HG02852 (cell line): ENCODE measurements at regions not wholly inside any gene's neighbourhood (a gene's known extent, or its start where the extent isn't known, plus 50 kb on each side); places are given as distances from the start of the nearest gene placed in this dataset.
"Not testable (repeated sequence)": the region's sequence is repeated elsewhere in the genome, so short reads cannot be mapped to it uniquely, and the experiment has no call there.

Experiments
- ATAC-seq: cut with Tn5 transposase; IDR thresholded peaks from one replicate; pipeline ENCODE4 v1.9.1; 2021; ENCODE audit warnings: mild to moderate bottlenecking, moderate library complexity; ENCODE audit not compliant: unreplicated experiment

DNA sequence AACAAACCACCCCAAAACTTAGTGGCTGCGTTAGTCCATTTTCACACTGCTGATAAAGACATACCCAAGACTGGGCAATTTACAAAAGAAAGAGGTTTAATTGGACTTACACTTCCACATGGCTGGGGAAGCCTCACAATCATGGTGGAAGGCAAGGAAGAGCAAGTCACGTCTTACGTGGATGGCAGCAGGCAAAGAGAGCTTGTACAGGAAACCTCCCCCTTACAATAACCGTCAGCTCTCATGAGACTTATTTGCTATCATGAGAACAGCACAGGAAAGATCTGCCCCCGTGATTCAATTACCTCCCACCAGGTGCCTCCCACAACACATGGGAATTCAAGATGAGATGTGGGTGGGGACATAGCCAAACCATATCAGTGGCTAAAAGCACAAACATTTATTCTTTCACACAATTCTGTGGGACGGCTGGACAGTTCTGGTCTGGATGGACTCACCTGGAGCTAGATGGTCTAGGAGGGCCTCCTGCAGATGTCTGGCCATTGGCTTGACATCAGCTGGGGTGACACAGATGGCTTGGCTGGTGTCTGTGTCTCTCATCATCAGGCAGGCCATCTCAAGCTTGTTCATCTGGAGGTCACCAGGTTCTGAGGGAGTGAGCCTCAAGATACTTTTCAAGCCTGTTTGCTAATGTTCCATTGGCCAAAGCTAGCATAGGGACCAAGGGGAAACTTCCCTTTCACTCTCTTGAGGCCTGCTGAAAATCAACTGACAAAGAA lies 104.1 kb downstream of the SMIM20 start:
- ATAC-seq: not testable (repeated sequence)

DNA sequence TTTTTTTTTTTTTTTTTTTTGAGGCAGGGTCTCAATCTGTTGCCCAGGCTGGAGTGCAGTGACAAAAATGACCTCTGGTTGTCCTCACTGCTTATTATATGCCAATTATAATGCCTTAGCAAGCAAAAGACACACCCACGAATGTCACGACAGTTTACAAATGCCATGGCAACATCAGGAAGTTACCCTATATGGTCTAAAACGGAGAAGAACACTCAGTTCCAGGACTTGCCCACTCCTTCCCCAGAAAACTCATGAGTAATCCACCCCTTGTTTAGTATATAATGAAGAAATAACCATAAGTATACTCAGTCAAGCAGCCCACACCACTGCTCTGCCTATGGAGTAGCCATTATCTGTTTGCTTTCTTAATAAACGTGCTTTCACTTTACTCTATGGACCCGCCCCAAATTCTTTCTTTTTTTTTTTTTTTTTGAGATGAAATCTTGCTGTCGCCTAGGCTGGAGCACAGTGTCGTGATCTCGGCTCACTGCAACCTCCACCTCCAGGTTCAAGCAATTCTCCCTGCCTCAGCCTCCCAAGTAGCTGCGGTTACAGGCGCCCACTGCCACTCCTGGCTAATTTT lies 106.2 kb downstream of the SMIM20 start:
- no peak for ATAC-seq

DNA sequence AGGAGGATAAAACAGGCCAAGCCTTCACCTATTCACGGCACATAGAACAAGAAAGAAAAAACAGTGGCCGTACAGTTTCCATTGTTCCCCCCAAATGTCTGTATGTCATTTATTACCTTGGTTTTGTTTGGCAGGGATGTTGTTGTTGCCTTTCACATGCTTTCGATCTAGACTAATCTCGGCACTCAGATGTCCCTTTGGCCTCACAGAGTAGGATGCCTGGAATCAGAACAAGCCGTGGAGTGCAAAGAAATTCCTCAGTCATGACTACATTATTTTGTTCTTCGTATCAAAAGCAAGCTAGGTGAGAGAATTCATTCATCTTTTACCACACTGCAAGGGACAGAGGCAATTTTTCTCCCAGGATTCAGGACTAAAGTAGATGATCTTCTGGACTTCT lies 106.9 kb downstream of the SMIM20 start:
- no peak for ATAC-seq

DNA sequence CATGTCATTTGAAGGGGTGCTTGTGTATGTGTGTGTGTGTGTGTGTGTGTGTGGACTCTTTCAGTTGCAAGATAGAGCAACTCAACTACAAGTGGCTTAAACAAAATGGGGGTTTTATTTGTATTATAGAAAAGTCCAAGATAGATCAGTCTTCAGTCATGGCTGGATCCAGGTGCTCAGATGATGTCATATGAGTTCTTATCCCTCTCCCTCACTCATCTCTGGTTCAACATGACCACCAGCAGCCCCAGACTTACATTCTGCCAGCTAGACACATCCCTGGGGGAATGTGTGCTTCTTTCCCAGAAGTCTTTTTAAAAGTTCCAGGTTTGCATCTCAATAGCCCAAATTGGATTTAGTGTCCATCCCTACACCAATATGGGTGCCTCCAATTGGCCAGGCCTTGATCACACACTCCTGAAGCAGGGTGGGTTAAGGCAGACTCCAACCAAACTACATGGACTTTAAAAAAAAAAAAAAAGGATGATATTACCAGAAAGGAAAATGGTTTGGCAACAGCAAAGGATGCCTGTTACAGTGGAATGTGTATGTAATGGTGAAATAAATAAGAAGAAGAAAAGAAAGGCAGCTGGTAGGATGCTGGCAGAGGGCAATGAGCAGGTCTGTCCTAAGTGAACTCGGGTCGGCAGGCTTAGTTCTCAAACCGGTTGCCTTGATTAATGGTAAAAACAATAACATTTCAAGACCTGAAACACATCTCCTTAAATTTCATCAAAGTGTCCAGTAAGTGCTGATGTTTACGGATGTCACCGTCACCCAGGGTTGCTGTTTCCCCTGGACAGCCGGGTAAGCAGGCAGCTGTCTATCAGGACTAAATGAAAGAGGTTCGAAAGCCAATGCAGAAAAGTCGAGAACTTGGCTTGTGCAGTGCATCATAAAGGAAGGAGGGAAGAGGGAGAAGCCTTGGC lies 107.7 kb downstream of the SMIM20 start:
- ATAC-seq: no peak

DNA sequence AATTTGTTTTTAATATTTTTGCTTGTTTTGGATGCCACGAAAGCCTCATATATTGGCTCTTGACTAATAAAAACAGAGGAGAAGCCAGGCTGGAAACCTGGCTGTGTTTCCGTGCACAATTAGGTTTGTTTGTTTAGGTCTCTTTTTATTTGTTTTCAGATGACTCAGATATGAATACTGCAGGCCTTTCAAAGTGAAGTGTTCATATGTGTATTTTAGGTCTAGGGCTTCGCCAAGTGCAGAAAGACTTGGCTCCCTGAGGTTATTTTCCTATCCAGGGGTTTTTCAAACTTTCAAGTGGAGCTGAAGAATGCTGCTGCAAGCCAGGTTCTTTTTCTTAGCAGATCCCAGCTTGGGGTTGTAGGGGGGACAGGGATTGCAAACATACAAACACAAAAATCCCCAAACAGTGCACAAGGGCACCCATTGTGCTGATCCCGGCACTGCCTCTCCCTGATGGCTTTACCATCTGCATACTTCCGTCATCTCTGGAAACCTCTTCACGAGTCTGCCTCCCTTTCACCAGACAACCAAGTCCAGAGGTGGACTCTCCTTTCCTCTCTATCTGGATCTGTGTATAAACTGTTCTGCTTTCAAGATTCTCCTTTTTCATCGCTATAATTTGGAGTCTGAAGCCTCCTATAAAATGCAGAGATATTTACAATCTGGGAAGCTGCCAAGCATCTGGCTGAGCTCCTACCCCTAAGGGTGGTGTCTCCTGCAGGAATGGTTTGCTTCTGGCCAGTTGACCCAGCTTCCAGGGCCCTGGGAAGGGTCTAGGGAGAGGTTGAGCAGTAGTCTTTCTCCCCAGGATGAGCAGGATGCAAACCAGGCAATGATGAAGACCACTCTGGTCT lies 108.6 kb downstream of the SMIM20 start:
- ATAC-seq: no peak

DNA sequence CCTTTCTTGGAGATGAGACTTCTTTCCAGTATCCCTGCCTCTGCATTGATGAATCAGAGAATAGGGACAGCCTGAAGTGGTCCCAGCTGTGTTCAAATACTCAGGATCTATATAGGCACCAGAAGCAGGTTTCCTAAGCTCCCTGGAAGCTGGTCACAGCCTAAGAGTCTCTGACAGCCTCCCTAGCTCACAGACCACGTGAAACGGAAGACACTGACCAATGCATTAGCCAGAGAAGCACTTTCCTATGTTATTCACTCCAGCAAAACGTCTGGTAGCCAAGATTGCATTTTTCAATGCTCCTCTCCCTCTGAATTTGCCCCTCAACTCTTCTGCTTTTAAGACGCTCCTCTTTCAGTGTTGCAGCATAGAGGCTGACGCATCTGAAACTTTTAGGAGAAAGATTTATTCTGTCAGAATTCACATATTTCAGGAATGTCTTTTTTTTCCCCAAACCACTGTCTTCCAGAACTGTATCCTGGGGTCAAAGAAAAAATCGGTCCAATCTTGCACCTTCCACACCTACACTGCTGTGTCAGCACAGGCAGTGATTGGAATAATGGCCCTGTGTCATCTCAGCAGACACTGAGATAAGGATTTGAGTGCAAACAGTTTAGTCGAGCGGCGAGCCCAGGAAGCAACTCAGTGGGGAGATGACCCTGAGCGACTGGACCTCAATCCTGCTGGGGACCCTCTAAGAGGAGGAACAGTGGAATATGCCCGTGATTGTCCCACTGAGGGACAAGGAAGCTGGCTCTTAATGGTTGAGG lies 109.4 kb downstream of the SMIM20 start:
- ATAC-seq: no peak

DNA sequence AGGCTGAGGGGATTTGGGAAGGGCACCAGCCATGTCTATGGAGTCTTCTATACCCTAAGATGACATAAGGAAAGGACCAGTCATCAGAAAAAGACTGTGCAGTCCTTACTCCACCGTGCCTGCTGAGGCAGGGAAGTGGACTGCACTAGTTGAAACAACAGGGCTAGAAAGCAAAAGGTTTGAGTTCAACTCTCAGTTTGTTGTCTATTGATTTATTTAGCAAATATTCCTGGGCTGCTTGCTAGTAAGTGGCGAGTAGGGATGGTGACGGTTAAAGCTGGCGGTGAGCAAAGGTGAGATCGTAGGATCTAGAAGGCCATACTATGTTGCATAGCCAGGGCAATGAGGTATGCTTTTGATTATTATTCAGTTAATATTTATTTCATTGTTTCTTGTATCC lies 110.1 kb downstream of the SMIM20 start:
- no peak for ATAC-seq

DNA sequence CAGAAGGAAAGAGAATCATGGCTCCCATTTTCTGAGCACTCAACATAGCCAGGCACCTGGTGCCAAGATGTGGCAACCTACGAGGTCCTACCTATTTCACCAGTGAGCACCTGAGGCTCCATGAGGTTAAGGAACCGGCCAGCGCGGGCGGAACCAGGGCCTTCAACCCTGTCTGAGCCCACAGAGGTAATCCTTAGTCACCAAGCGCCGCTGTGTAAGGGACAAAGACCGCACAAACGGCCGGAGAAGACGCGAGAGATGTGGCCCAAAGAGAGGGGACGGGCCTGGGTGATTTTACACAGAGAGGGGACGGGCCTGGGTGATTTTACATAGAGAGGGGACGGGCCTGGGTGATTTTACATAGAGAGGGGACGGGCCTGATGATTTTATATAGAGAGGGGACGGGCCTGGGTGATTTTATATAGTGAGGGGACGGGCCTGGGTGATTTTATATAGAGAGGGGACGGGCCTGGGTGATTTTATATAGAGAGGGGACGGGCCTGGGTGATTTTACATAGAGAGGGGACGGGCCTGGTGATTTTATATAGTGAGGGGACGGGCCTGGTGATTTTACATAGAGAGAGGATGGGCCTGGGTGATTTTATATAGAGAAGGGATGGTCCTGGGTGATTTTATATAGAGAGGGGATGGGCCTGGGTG lies 114.2 kb downstream of the SMIM20 start:
- no peak for ATAC-seq

DNA sequence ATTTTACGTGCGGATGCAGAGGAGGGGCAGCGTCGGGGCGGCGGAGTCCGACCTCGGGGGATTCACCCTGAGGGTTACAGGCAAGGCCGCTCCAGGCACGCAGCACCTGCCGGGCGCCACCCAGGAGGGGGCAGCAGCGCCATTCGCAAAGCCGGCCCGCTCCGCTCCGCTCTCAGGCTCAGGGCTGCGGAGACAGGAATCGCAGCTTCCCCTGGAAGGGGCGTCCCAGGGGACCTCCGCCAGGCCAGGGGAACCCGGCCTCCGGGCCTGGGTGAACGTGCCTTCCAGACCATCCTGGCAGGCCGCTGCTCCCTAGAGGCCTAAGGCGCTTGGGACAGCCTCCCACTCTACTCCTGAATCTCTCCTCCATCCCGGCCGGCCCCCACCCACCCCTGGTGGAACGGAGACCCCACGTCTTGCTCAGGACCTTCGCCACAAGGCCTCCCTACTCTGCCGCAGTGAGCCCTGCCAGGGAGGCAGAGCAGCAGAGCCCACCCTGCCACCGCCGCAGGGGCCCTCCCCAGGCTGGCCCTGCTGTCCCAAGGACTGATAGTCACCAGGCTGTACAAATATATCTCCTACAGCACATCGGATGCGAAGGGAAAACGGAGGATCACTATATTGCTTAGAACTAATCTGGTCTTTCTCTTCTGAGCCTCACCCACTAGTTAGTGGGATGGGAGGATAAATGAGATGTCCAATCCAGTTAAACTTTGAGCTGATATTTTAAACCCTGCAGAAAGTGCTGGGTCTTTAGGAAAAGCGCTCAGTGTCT lies 115.0 kb downstream of the SMIM20 start:
- peak; percentile 84 for ATAC-seq

DNA sequence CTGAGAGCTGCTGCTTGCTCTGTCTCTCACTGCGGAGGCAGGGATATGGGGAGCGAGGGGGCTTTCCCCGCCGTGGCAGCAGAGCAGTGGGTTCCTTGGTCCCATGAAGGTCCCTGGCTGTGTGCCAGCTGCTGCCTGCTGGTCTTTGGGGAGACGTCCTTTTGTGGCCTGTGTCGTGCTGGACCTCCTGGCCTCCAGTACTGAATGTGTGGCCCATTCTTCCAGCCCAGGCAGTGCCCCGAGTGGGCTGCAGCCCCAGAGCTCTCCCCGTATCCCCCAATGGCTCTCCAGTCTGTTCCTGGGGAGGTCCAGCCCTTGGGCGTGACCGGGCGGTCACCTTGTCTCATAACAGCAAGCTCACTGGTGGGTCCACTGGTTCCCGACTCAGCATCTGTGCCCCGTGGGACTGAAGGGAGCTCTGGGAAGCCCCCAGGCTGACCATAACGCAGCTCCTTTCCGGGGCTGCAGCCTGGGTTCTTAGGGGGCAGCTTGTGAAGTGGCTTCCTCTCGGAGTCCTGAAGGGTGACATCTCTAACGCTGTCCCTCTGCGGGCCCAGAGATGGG lies 115.6 kb downstream of the SMIM20 start:
- ATAC-seq: no peak

DNA sequence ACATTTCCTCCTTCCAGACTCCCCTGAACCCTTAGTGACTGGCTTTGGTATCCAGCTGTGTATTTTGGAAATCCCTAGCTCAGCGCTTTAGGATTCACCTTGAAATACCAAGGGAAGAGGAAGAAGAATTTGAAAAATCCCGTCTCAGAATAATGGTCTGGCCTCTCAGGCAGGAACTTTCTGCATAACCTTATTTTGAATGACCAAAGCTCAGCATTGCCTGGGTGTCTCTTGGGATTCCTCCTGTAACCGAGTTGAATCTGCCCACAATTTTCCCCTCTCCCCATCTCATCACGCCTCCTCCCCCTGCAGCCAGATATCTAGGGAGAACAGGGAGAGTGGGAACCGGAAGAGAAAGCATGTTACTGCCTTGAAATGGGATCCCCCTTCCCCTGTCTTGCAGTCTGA lies 116.2 kb downstream of the SMIM20 start:
- no peak for ATAC-seq

DNA sequence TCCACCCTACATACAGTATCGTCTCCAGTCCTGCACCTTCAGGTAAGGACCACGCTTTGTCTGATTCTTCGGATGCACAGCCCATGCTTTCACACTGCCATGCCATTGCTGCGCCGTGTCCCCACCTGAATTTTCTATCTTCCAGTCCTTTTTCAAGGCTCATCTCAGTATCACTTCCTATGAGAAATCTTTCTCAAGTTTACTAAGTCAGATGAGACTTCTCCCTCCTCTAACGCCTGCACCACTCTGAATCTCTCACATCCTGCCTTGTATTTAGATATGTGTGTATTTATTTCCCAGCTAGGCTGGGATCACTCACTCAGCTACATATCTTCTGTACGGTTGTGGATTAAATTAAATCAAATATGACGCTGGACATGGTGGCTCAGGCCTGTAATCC lies 116.8 kb downstream of the SMIM20 start:
- no peak for ATAC-seq

DNA sequence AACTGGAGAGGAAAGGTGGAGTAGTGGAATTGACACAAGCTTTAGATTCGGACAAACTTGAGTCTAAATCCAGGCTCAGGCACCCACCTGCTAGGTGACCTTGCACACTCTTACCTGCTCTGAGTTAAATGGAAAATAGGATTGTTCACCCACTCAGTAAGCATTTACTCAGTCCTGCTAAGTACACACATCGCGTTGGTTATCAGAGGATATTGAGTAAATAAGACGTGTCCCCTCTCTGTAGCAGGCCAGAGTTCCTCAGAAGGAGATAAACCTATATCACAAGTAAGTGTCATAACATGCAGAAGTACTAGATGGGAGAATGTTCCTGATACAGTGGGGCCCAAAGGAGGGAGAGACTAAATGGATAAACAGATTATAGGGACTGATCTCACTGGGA lies 117.7 kb downstream of the SMIM20 start:
- no peak for ATAC-seq

DNA sequence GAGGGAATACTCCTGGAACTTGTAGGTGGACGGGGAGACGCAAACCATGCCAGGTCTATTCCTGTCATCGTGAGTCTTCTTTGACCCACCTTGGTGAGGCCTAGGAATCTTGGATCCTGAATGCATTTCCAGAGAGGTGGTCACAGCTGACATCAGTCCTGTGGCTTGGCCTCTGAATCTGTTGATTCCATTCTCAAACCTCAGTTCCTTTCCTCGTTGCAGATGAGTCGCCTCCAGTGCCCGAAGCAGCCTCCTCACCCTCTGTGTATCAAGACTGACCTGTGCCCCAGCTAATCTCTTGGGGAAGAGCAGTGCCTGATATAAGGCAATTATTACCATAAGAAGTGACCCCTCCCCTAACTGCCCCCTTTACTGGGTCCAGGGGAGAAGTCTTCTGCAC lies 118.1 kb downstream of the SMIM20 start:
- no peak for ATAC-seq

DNA sequence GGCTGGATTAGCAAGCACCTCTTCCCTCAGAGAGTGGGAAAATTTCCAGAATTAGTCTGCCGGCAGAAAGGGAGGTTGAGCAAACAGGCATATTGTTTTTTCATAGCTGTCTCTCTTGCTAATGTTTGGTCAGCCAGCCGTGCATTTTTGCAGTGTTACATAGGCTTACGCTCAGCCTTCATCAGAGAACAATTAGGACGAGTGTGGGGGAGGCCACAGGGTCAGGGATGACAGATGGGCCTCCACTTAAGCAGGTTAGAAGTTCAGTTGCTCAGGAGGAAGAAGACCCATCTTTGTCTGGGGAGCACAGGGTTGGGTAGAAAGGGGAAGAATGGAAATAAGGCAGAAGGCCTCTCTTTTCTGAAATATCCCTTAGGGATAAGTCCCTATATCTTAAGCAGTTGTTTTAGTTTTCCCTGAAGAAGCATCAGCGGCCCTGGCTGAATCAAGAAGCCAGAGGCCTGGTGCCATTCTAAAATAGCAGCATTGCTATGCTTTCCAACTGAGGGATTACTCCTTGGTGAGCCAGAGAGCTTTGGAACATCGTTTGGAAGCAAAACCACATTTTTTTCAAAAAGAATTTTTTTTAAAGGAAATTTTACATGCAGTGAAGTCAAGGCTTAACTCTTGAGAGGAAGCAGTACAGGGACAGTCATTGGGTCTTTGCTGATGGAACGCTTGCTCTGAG lies 118.8 kb downstream of the SMIM20 start:
- no peak for ATAC-seq

DNA sequence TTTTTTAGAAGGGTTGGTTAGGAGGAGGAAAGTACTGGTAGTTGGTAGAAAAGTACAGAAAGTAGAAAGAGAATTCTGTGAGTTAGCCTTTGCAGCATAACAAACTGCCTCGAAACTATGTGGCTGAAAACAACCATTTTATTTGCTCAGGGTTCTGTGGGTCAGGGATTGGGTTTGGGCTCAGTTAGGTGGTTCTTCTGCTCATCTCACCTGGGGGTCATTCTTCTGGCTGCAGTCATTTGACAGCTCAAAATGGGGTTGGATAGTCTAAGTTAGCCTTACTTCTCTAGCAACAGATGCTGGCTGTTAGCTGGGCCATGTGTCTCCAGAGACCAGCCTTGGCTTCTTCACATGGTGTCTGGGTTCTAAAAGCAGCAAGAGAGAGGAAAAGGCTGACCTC lies 119.4 kb downstream of the SMIM20 start:
- ATAC-seq: no peak

DNA sequence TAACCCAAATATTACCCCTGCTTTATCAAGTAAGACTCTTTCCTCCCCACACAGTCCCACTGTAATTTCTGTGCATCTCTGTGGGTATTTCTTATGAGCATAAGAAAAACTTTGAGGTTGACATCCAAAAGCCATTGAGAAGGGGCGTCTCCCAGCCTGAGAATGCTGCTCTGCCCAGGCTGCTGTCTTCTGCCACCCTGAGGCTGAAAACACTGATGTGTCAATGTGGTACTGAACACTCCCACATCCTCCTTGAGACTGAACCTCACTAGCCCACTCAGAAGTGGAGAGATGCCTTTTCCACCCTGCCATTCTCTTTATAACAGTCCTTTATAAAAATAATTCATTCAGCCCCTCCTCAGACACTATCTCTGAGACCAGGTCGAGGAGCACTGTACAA lies 120.8 kb downstream of the SMIM20 start:
- ATAC-seq: no peak

DNA sequence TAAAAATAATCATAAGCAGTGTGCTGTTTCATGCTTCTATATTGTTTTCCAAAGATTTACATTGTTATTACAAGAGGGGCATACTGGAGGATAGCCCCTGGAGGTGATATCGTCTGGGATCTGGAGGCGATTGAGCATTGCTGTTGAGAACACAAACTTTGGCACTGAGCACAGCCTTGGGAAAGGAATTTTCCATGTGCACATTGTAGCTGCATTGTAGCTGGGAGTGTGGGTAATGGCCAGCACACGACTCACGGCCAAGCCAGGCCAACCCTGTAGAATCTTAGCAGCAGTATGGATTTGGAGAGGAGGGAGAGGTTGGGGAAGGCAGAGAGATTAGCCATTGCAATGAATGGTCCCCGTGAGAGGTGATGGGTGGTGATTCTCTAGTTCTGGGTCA lies 121.9 kb downstream of the SMIM20 start:
- no peak for ATAC-seq
